T47D (cell line): ENCODE measurements at regions not wholly inside any gene's neighbourhood (a gene's known extent, or its start where the extent isn't known, plus 50 kb on each side); places are given as distances from the start of the nearest gene placed in this dataset.
A peak's percentile ranks its signal among the peaks of the same experiment; 100 is the strongest.

Experiments used
- DNase-seq, 2 experiments: peaks; one replicate each; pipeline versions ENCODE4 v3.0.0 to v3.0.0-alpha.2; 2011 to 2012; ENCODE audit warnings: low read depth in 1 of 2, low spot score in 1 of 2
- JUND ChIP-seq: IDR thresholded peaks from 2 replicates; pipeline ENCODE4 v1.6.1; 2012; ENCODE audit warnings: low read depth
- in situ Hi-C: cut with HindIII; loops from 2 replicates; pipeline ENCODE4 v1.10.0; 2016; ENCODE audit warnings: low sequenced_read_pairs, low pct_unique_long_range_greater_than_20kb

DNA sequence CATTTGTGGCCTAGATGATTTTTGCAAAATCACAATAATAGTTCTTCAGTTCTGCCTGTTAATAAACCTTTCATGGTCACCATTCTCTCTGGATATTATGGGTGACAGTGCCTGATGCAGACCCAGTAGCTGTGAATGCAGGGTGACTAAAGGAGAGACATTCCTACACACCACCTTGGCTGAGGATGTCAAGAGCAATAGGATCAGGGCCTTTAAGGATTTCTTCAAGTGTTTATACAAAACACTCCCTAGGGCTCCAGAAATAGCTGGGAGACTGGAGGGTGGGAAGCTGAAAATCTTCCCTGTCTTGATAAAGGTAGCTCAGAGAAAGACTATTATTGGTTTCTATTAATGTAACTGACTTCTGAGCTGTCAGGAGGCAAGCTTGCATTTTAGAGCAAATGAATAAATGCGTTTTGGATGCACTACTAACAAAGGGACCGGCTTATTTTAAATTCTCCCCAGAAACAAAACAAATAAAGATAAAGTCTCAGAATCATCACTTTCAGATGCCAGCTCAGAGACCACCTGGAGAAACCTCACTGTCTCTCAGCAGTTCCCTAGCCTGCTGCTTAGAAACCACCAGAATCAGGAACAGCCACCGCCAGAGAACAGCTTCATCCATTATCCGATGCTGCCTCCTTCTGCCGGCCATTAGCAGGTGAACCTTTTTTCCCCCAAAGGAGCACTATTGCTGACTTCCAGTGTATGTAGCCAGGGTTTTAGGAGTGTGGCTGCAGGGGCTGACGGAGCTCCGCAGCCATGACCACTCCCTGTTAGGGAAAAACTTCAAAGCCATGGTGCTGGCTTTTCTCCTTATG lies 171.4 kb upstream of the DYNLRB2 start:
- in situ Hi-C loops = no loop called here
- DNase-seq = peak; percentile 25 to 49
- TF ChIP-seq JUND = no peak

- TF ChIP-seq JUND = no peak
- DNase-seq = no peak
- in situ Hi-C loops = no loop called here
Measured at GRCh38 chr16:80367037-80367658, 173.6 kb upstream of the DYNLRB2 start.

DNA sequence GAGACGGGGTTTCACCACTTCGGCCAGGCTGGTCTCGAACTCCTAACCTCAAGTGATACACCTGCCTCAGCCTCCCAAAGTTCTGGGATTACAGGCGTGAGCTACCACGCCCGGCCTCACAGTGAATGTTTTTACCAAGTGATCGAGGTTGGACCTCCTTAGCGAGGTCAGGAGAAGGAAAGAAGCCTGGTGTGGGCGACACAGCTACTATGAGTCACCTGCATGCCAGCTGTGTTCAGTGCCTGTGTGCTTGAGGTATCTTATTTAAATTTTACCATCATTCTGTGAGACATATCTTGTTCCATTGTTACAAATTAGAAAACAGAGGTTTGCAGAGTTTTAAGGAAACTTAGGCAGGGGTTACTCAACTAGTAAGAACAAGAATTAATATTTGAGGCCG lies 174.8 kb upstream of the DYNLRB2 start:
- in situ Hi-C loops = no loop called here
- TF ChIP-seq JUND = no peak
- DNase-seq = no peak

- TF ChIP-seq JUND = no peak
- in situ Hi-C loops = no loop called here
Measured at GRCh38 chr16:80362816-80363215, 178.0 kb upstream of the DYNLRB2 start.

DNA sequence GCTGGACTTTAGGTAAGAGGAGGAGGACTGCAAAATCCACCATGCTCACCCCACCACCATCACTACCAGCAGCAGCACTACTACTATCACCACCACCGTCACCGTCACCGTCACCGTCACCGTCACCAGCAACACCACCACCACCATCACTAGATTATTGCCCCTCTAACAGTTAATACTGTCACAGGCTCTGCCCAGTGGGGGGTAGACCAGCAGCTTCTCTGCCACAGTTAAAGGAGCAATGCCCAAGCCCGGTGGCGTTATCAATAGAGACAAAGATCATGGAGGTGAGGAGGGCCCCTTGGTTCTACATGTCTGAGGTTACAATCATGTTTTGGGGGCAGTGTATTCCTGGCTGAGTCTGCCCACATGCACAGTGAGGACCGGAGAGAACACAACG lies 184.4 kb upstream of the DYNLRB2 start:
- no peak for DNase-seq
- TF ChIP-seq JUND = no peak
- in situ Hi-C loops = no loop called here

More at GRCh38 chr16:80362816-80363215, 178.0 kb upstream of the DYNLRB2 start:
- DNase-seq = no peak

GRCh38 chr16:80355335-80355734 lies 185.5 kb upstream of the DYNLRB2 start:
- in situ Hi-C loops = no loop called here
- TF ChIP-seq JUND = no peak
- DNase-seq = no peak

DNA sequence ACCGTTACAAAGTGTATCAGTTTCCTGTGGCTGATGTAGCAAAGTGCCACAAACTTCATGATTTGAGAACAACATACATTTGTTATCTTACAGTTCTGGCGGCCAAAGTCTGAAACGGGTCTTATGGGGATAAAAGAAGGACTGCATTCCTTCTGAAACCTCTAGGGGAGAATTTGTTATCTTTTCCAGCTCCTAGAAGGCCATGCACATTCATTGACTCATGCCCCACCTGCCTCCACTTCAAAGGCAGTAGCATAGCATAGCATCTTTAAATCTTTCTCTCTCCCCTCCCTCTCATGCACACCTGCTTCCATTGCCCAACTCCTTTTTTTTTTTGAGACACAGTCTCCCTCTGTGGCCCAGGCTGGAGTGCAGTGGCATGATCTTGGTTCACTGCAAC lies 190.7 kb upstream of the DYNLRB2 start:
- no peak for TF ChIP-seq JUND
- DNase-seq = no peak
- in situ Hi-C loops = no loop called here

DNA sequence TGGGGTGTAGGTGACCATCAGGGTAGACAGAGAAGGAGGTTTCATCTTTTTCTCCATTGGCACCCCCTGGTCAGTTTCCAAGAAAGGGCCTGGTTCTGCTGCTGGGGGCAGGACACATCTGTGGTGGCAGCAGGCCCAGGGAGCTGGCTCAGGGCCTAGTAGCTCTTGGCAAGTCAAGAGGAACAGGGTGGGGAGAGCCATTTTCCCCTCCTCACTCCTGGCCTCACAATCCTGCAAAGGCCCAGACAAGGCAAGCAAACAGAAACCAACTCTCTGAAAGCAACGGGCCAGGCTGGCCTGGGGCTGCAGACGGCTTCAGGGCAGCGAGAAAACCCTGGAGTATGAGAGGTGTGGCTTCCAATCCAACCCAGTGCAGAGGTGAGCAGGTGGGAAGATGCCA lies 192.9 kb upstream of the DYNLRB2 start:
- DNase-seq = no peak
- in situ Hi-C loops = no loop called here
- no peak for TF ChIP-seq JUND

- no peak for TF ChIP-seq JUND
- in situ Hi-C loops = no loop called here
- DNase-seq = no peak
Measured at GRCh38 chr16:80347002-80347401, 193.8 kb upstream of the DYNLRB2 start.

GRCh38 chr16:80346111-80346632 lies 194.6 kb upstream of the DYNLRB2 start:
- in situ Hi-C loops = no loop called here
- DNase-seq = no peak
- TF ChIP-seq JUND = no peak

GRCh38 chr16:80345701-80346100 lies 195.1 kb upstream of the DYNLRB2 start:
- in situ Hi-C loops = no loop called here
- no peak for DNase-seq
- TF ChIP-seq JUND = no peak

- in situ Hi-C loops = no loop called here
- no peak for TF ChIP-seq JUND
- DNase-seq = no peak
Measured at GRCh38 chr16:80344570-80344969, 196.2 kb upstream of the DYNLRB2 start.

GRCh38 chr16:80341263-80341662 lies 199.5 kb upstream of the DYNLRB2 start:
- no peak for TF ChIP-seq JUND
- in situ Hi-C loops = no loop called here
- DNase-seq = peak in 1 of 2 experiments; percentile 14
